ENCODE measurements at regions not wholly inside any gene's neighbourhood (a gene's known extent, or its start where the extent isn't known, plus 50 kb on each side); places are given as distances from the start of the nearest gene placed in this dataset.

DNA sequence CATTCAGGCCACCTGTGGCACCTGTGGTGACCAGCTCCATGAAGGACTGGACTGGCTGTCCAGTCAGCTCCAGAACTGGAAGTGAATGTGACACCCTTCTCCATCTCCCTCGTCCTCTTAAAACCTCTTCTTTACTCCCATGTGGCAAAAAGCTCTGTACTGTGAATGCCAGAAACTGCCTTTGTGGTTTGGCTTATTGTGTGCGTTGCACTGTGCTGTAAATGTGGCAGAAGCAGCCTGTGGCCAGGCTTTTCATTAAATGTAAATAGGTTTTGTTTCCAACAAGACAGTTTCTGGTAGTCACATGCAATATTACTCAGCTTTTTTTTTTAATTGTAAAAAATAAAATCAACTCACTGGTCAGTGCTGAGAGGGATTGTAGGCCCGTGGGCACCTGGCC, 453.7 kb downstream of the ATP23 start:
- TF ChIP-seq EZH2 (IDR thresholded peaks at IDR 0.05; ENCODE audit: low read length, unreplicated experiment): no peak
- TF ChIP-seq, protein P1, sequence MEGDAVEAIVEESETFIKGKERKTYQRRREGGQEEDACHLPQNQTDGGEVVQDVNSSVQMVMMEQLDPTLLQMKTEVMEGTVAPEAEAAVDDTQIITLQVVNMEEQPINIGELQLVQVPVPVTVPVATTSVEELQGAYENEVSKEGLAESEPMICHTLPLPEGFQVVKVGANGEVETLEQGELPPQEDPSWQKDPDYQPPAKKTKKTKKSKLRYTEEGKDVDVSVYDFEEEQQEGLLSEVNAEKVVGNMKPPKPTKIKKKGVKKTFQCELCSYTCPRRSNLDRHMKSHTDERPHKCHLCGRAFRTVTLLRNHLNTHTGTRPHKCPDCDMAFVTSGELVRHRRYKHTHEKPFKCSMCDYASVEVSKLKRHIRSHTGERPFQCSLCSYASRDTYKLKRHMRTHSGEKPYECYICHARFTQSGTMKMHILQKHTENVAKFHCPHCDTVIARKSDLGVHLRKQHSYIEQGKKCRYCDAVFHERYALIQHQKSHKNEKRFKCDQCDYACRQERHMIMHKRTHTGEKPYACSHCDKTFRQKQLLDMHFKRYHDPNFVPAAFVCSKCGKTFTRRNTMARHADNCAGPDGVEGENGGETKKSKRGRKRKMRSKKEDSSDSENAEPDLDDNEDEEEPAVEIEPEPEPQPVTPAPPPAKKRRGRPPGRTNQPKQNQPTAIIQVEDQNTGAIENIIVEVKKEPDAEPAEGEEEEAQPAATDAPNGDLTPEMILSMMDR (conservative IDR thresholded peaks at IDR 0.05; ENCODE audit: low read depth, low read length): no peak
